HCT116 (cell line): ENCODE measurements at regions not wholly inside any gene's neighbourhood (a gene's known extent, or its start where the extent isn't known, plus 50 kb on each side); places are given as distances from the start of the nearest gene placed in this dataset.

ENCODE experiments used
- ATAC-seq: fragments of 200-7000 bp; cut with Tn5 transposase; 2 replicates; pipeline ENCODE4 v1.9.1; 2020; ENCODE audit warnings: mild to moderate bottlenecking, moderate library complexity
- BruUV-seq: library from RNA; stranded (reverse); fragments of 400-500 nt; replicated peaks from 2 replicates; lab custom pipeline; 2021; lab: Mats Ljungman, UMichigan
- CTCF ChIA-PET: fragments of 300-600 bp; sonication (Branson Sonifier 250); formaldehyde crosslinking; loops from one replicate; lab custom pipeline; 2021; ENCODE audit warnings: antibody characterized with exemption; lab: Charles Lee
- POLR2A ChIA-PET: fragments of 300-600, 350-600 bp; sonication (Branson Sonifier 250); formaldehyde crosslinking; loops from one replicate; lab custom pipeline; 2021; ENCODE audit warnings: antibody characterized with exemption; lab: Charles Lee
- RAD21 ChIA-PET, 2 experiments: fragments of 300-600 bp; sonication (Branson Sonifier 250); formaldehyde crosslinking; loops; one replicate each; lab custom pipeline; 2023; ENCODE audit warnings: low total read pairs in 2 of 2; ENCODE audit not compliant: uncharacterized antibody in 2 of 2, unreplicated experiment in 2 of 2, low non-redundant PET in 1 of 2; lab: Charles Lee
- DNase-seq: peaks from one replicate; pipeline ENCODE4 v3.0.0-alpha.2; 2010; ENCODE audit warnings: low read depth, low spot score
- H2AFZ ChIP-seq: fragments of 200-600 bp; shearing (Covaris generic), sonication (generic); 2 replicates; pipeline ENCODE4 v1.6.1; 2017; ENCODE audit warnings: low read depth, mixed run types, mixed read lengths, antibody characterized with exemption, low read length; ENCODE audit not compliant: poor library complexity, severe bottlenecking
- H3K27ac ChIP-seq: 2 replicates; pipeline ENCODE4 v1.5.1; 2012; ENCODE audit warnings: low read depth, low read length
- H3K27me3 ChIP-seq: fragments of 200-600 bp; sonication (generic); 2 replicates; pipeline ENCODE4 v1.6.1; 2016; ENCODE audit warnings: mixed run types, low read length, mixed read lengths; ENCODE audit not compliant: insufficient read depth
- H3K36me3 ChIP-seq, 2 experiments: fragments of 200-500 bp in 1 of 2; fragments of 200-600 bp in 1 of 2; sonication (Bioruptor generic) in 1 of 2; sonication (generic) in 1 of 2; 2 replicates each; pipeline versions ENCODE4 v1.5.1 to v1.6.1; 2014 to 2016; ENCODE audit warnings: low read length in 2 of 2, inconsistent platforms in 1 of 2, mixed read lengths in 1 of 2, mixed run types in 1 of 2; ENCODE audit not compliant: insufficient read depth in 2 of 2, control insufficient read depth in 1 of 2
- H3K4me1 ChIP-seq, 2 experiments: fragments of 200-600 bp in 1 of 2; sonication (generic) in 1 of 2; 2 replicates each; pipeline versions ENCODE4 v1.5.1 to v1.6.1; 2012 to 2017; ENCODE audit warnings: low read length in 2 of 2, inconsistent platforms in 1 of 2, mild to moderate bottlenecking in 1 of 2, mixed read lengths in 1 of 2, mixed run types in 1 of 2, moderate library complexity in 1 of 2; ENCODE audit not compliant: insufficient read depth in 2 of 2, control insufficient read depth in 1 of 2
- H3K4me2 ChIP-seq: fragments of 200-600 bp; sonication (generic); 2 replicates; pipeline ENCODE4 v1.6.1; 2017; ENCODE audit warnings: mixed run types, low read length, mixed read lengths
- H3K4me3 ChIP-seq, 2 experiments: fragments of 200-600 bp in 1 of 2; sonication (generic) in 1 of 2; replicated peaks in 1 of 2; 2 replicates each; pipeline ENCODE4 v1.5.1; 2011 to 2016; ENCODE audit warnings: low read length in 2 of 2, control low read depth in 1 of 2, low read depth in 1 of 2, mild to moderate bottlenecking in 1 of 2, mixed read lengths in 1 of 2, mixed run types in 1 of 2
- H3K79me2 ChIP-seq: fragments of 200-600 bp; sonication (generic); 2 replicates; pipeline ENCODE4 v1.6.1; 2017; ENCODE audit warnings: mild to moderate bottlenecking, mixed run types, low read length, moderate library complexity, mixed read lengths; ENCODE audit not compliant: insufficient read depth
- H3K9ac ChIP-seq: fragments of 200-600 bp; sonication (generic); 2 replicates; pipeline ENCODE4 v1.6.1; 2016; ENCODE audit warnings: low read length, mixed read lengths
- H3K9me2 ChIP-seq: fragments of 200-600 bp; sonication (generic), shearing (Covaris generic); 2 replicates; pipeline ENCODE4 v1.6.1; 2017; ENCODE audit warnings: mixed run types, mild to moderate bottlenecking, moderate library complexity; ENCODE audit not compliant: insufficient read depth
- H3K9me3 ChIP-seq, 2 experiments: fragments of 200-500 bp in 1 of 2; fragments of 200-600 bp in 1 of 2; sonication (Bioruptor generic) in 1 of 2; sonication (generic) in 1 of 2; 2 replicates each; pipeline ENCODE4 v1.6.1; 2014 to 2017; ENCODE audit warnings: low read length in 2 of 2, mixed read lengths in 2 of 2, inconsistent platforms in 1 of 2, low read depth in 1 of 2, mild to moderate bottlenecking in 1 of 2, mixed run types in 1 of 2, moderate library complexity in 1 of 2; ENCODE audit not compliant: control insufficient read depth in 1 of 2, insufficient read depth in 1 of 2
- H4K20me1 ChIP-seq: fragments of 200-600 bp; sonication (generic), shearing (Covaris generic); 2 replicates; pipeline ENCODE4 v1.6.1; 2017; ENCODE audit warnings: mixed run types, mild to moderate bottlenecking, moderate library complexity; ENCODE audit not compliant: insufficient read depth
- ATF3 ChIP-seq: IDR thresholded peaks from 2 replicates; pipeline ENCODE4 v1.6.1; 2012
- CEBPB ChIP-seq: IDR thresholded peaks from 2 replicates; pipeline ENCODE4 v1.6.1; 2012; ENCODE audit warnings: low read depth
- EGR1 ChIP-seq: IDR thresholded peaks from 2 replicates; pipeline ENCODE4 v1.6.1; 2012; ENCODE audit warnings: low read depth
- EZH2 ChIP-seq: fragments of 200-600 bp; sonication (generic); IDR thresholded peaks from 2 replicates; pipeline ENCODE4 v1.6.1; 2017; ENCODE audit warnings: antibody characterized with exemption, mixed run types
- FOSL1 ChIP-seq: IDR thresholded peaks from 2 replicates; pipeline ENCODE4 v1.6.1; 2012; ENCODE audit warnings: low read depth
- JUND ChIP-seq: IDR thresholded peaks from 2 replicates; pipeline ENCODE4 v1.6.1; 2012
- MAX ChIP-seq: IDR thresholded peaks from 2 replicates; pipeline ENCODE4 v1.6.1; 2012
- POLR2A ChIP-seq: IDR thresholded peaks from 2 replicates; pipeline ENCODE4 v1.7.0; 2011; ENCODE audit warnings: borderline replicate concordance; ENCODE audit not compliant: insufficient read depth, insufficient read length; ENCODE audit errors: extremely low read depth
- POLR2AphosphoS5 ChIP-seq: IDR thresholded peaks from 2 replicates; pipeline ENCODE4 v1.6.1; 2011; ENCODE audit warnings: mild to moderate bottlenecking, low read depth, low read length, moderate library complexity
- SP1 ChIP-seq: IDR thresholded peaks from 2 replicates; pipeline ENCODE4 v1.6.1; 2012; ENCODE audit warnings: low read depth
- SRF ChIP-seq: IDR thresholded peaks from 2 replicates; pipeline ENCODE4 v1.6.1; 2012; ENCODE audit warnings: low read depth
- YY1 ChIP-seq: IDR thresholded peaks from 2 replicates; pipeline ENCODE4 v1.6.1; 2011; ENCODE audit warnings: low read length, low read depth, moderate library complexity, mild to moderate bottlenecking; ENCODE audit not compliant: insufficient replicate concordance; ENCODE audit errors: extremely low read depth
- ZFX ChIP-seq: fragments of 450-650 bp; IDR thresholded peaks from 2 replicates; pipeline ENCODE4 v1.6.1; 2017
- ZNF274 ChIP-seq: fragments of 200-500 bp; sonication (Bioruptor generic); IDR thresholded peaks from 2 replicates; pipeline ENCODE4 v1.6.1; 2014; ENCODE audit warnings: mild to moderate bottlenecking, low read depth, low read length, inconsistent platforms
- intact Hi-C: fragments of 100-400 bp; cut with micrococcal nuclease; formaldehyde crosslinking; loops from 2 replicates; pipeline ENCODE4 v1.10.0; 2022
- TF ChIP-seq, protein P1 (sequence below), 3 experiments: fragments of 200-600 bp in 1 of 3; sonication (generic) in 1 of 3; IDR thresholded peaks in 2 of 3; conservative IDR thresholded peaks in 1 of 3; 2 replicates each; pipeline ENCODE4 v1.5.1; 2012 to 2017; ENCODE audit warnings: low read depth in 2 of 3, low read length in 2 of 3, antibody characterized with exemption in 1 of 3, borderline replicate concordance in 1 of 3, control low read depth in 1 of 3, mild to moderate bottlenecking in 1 of 3, mixed read lengths in 1 of 3, mixed run types in 1 of 3, moderate library complexity in 1 of 3; ENCODE audit not compliant: insufficient read depth in 1 of 3

- no peak for DNase-seq
- H3K4me2 ChIP-seq: no peak overlapping the region
- CTCF ChIA-PET: no interaction called here
- POLR2A ChIA-PET: no interaction called here
- H4K20me1 ChIP-seq: no peaks in the 10 kb centered on the region
- no peaks in the 10 kb centered on the region; a peak in 1 of 4 replicates for H3K9me3 ChIP-seq
- no peak overlapping the region for H2AFZ ChIP-seq
- H3K27me3 ChIP-seq: no peaks in the 10 kb centered on the region
- H3K27ac ChIP-seq: no peak overlapping the region
- no peaks in the 10 kb centered on the region for H3K36me3 ChIP-seq
- intact Hi-C loops: no loop called here
- H3K4me3 ChIP-seq: no peak overlapping the region
- H3K79me2 ChIP-seq: no peaks in the 10 kb centered on the region
- no TSS peak for BruUV-seq
- RAD21 ChIA-PET: no interaction called here
- ATAC-seq: no peak
- no peaks in the 10 kb centered on the region for H3K4me1 ChIP-seq
- no peak overlapping the region for H3K9ac ChIP-seq
- H3K9me2 ChIP-seq: no peaks in the 10 kb centered on the region
- TF ChIP-seq CEBPB (no peak), SRF (no peak), MAX (no peak)
Observed at GRCh38 chr13:69028936-69029335, 1078.7 kb upstream of the ATXN8OS start.

DNA sequence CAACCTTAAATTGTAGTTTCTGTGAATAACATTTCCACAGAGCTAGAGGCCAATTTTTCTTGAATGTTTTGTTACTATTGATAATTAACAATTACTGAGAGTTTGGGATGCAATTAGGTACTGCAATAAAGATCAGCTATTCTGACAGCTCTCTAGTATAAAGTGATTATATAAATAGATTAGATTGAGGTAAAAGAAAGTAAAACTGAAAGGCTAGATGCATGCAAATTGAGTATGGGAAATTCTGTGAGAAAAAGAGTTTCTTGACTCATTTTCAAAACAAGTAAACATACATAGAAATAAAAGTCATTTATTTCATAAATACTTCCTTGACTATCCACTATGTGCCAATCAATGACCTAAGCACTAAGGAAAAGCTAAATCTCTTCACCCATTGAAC, 1087.5 kb upstream of the ATXN8OS start:
- no TSS peak for BruUV-seq
- H3K27me3 ChIP-seq: no peaks in the 10 kb centered on the region
- no peak overlapping the region for H3K27ac ChIP-seq
- no peak overlapping the region for H3K4me3 ChIP-seq
- no peaks in the 10 kb centered on the region for H3K9me2 ChIP-seq
- intact Hi-C loops: no loop called here
- RAD21 ChIA-PET: no interaction called here
- H3K79me2 ChIP-seq: no peaks in the 10 kb centered on the region
- no peak overlapping the region for H3K4me2 ChIP-seq
- ATAC-seq (no peak), DNase-seq (no peak)
- CTCF ChIA-PET: no interaction called here
- TF ChIP-seq POLR2A (no peak), SRF (no peak), CEBPB (no peak), FOSL1 (no peak), POLR2AphosphoS5 (no peak), EGR1 (no peak), ATF3 (no peak), ZNF274 (no peak), JUND (no peak), SP1 (no peak), ZFX (no peak), EZH2 (no peak), MAX (no peak), YY1 (no peak)
- TF ChIP-seq, protein P1, sequence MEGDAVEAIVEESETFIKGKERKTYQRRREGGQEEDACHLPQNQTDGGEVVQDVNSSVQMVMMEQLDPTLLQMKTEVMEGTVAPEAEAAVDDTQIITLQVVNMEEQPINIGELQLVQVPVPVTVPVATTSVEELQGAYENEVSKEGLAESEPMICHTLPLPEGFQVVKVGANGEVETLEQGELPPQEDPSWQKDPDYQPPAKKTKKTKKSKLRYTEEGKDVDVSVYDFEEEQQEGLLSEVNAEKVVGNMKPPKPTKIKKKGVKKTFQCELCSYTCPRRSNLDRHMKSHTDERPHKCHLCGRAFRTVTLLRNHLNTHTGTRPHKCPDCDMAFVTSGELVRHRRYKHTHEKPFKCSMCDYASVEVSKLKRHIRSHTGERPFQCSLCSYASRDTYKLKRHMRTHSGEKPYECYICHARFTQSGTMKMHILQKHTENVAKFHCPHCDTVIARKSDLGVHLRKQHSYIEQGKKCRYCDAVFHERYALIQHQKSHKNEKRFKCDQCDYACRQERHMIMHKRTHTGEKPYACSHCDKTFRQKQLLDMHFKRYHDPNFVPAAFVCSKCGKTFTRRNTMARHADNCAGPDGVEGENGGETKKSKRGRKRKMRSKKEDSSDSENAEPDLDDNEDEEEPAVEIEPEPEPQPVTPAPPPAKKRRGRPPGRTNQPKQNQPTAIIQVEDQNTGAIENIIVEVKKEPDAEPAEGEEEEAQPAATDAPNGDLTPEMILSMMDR (IDR thresholded peaks at IDR 0.05 in 2 of 3, conservative IDR thresholded peaks at IDR 0.05 in 1 of 3; ENCODE audit: borderline replicate concordance in 1 of 3, insufficient read depth in 1 of 3, low read depth in 2 of 3, low read length in 2 of 3): no peak
- no peaks in the 10 kb centered on the region for H3K36me3 ChIP-seq
- H3K4me1 ChIP-seq: no peaks in the 10 kb centered on the region
- H2AFZ ChIP-seq: no peak overlapping the region
- H3K9me3 ChIP-seq: 0 out of 4 replicates have a peak, but pooled peaks cover 0 to 6% of the 10 kb centered on the region in 2 experiments
- POLR2A ChIA-PET: no interaction called here
- no peaks in the 10 kb centered on the region; the same call in 1 of the 2 replicates for H4K20me1 ChIP-seq
- H3K9ac ChIP-seq: no peak overlapping the region
